ENCODE measurements at regions not wholly inside any gene's neighbourhood (a gene's known extent, or its start where the extent isn't known, plus 50 kb on each side); places are given as distances from the start of the nearest gene placed in this dataset.
"Not testable (repeated sequence)": the region's sequence is repeated elsewhere in the genome, so short reads cannot be mapped to it uniquely, and the experiment has no call there.

DNA sequence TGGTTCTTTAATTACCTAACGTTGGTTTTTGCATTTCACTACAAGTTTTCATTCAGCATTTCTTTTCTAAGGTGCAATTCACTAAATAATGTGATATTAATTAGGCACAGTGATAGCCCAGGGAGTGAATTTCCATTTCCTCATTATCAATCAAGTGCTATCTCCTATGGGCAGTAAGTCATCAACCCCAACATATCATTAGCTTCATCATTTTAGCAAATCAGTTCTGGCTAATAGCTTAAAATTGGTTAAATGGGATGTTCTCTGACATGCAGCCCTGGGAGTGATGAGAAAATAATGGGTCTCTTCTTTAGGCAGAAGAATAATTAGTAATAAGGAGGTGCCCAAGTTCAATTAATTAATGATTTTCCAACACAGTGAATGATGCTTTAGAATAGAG lies 280.9 kb upstream of the PLD5 start:
- not testable (repeated sequence) for H3K9me2 ChIP-seq (ENCODE audit: insufficient read depth); ATAC-seq; H3K27me3 ChIP-seq (ENCODE audit: insufficient read depth); H3K4me1 ChIP-seq (ENCODE audit: insufficient read depth); H3K27ac Mint-ChIP-seq; H3F3A ChIP-seq (replicated peaks; ENCODE audit: low read depth); H3K27me3 Mint-ChIP-seq (ENCODE audit: insufficient read depth, low read depth, poor library complexity); H3K4me3 ChIP-seq; H3K4me2 ChIP-seq; H3K36me3 ChIP-seq (ENCODE audit: insufficient read depth); DNase-seq (ENCODE audit: low spot score); H4K20me1 ChIP-seq (replicated peaks; ENCODE audit: insufficient read depth); H3K79me2 ChIP-seq (replicated peaks; ENCODE audit: insufficient read depth); H3K9me3 Mint-ChIP-seq; H2AFZ ChIP-seq; H3K4me3 Mint-ChIP-seq; H3K27ac ChIP-seq (ENCODE audit: low read depth); H3K4me1 Mint-ChIP-seq; H3K36me3 Mint-ChIP-seq (ENCODE audit: low read depth)

DNA sequence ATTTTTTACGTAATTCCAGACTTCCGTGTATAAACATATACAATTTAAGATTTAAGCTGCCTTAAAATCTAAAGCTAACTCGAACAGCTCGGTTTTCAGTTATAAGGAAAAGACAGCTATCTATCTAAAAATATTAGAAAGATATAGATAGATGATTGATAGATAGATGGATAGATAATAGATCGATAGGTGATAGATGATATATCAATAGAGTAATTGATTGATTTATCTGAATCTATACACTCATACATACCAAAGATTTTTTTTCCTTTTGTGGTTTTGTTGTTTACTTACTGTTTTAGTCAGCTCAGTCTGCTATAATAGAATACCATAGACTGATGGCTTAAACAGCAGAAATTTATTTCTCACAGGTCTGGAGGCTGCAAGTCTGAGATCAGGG lies 278.5 kb upstream of the PLD5 start:
- Histone ChIP-seq H3K4me3 (no peak overlapping the region), H3K36me3 (ENCODE audit: insufficient read depth) (no peaks in the 10 kb centered on the region)
- TF ChIP-seq, protein P1, sequence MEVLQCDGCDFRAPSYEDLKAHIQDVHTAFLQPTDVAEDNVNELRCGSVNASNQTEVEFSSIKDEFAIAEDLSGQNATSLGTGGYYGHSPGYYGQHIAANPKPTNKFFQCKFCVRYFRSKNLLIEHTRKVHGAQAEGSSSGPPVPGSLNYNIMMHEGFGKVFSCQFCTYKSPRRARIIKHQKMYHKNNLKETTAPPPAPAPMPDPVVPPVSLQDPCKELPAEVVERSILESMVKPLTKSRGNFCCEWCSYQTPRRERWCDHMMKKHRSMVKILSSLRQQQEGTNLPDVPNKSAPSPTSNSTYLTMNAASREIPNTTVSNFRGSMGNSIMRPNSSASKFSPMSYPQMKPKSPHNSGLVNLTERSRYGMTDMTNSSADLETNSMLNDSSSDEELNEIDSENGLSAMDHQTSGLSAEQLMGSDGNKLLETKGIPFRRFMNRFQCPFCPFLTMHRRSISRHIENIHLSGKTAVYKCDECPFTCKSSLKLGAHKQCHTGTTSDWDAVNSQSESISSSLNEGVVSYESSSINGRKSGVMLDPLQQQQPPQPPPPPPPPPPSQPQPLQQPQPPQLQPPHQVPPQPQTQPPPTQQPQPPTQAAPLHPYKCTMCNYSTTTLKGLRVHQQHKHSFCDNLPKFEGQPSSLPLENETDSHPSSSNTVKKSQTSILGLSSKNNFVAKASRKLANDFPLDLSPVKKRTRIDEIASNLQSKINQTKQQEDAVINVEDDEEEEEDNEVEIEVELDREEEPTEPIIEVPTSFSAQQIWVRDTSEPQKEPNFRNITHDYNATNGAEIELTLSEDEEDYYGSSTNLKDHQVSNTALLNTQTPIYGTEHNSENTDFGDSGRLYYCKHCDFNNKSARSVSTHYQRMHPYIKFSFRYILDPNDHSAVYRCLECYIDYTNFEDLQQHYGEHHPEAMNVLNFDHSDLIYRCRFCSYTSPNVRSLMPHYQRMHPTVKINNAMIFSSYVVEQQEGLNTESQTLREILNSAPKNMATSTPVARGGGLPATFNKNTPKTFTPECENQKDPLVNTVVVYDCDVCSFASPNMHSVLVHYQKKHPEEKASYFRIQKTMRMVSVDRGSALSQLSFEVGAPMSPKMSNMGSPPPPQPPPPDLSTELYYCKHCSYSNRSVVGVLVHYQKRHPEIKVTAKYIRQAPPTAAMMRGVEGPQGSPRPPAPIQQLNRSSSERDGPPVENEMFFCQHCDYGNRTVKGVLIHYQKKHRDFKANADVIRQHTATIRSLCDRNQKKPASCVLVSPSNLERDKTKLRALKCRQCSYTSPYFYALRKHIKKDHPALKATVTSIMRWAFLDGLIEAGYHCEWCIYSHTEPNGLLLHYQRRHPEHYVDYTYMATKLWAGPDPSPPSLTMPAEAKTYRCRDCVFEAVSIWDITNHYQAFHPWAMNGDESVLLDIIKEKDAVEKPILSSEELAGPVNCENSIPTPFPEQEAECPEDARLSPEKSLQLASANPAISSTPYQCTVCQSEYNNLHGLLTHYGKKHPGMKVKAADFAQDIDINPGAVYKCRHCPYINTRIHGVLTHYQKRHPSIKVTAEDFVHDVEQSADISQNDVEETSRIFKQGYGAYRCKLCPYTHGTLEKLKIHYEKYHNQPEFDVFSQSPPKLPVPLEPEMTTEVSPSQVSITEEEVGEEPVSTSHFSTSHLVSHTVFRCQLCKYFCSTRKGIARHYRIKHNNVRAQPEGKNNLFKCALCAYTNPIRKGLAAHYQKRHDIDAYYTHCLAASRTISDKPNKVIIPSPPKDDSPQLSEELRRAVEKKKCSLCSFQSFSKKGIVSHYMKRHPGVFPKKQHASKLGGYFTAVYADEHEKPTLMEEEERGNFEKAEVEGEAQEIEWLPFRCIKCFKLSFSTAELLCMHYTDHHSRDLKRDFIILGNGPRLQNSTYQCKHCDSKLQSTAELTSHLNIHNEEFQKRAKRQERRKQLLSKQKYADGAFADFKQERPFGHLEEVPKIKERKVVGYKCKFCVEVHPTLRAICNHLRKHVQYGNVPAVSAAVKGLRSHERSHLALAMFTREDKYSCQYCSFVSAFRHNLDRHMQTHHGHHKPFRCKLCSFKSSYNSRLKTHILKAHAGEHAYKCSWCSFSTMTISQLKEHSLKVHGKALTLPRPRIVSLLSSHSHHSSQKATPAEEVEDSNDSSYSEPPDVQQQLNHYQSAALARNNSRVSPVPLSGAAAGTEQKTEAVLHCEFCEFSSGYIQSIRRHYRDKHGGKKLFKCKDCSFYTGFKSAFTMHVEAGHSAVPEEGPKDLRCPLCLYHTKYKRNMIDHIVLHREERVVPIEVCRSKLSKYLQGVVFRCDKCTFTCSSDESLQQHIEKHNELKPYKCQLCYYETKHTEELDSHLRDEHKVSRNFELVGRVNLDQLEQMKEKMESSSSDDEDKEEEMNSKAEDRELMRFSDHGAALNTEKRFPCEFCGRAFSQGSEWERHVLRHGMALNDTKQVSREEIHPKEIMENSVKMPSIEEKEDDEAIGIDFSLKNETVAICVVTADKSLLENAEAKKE (CRISPR knock-in tag; IDR thresholded peaks at IDR 0.05): no peak
- TF ChIP-seq NANOG (IDR thresholded peaks at IDR 0.05; ENCODE audit: borderline replicate concordance): no peak
- TF ChIP-seq ZNF114 (CRISPR knock-in tag; IDR thresholded peaks at IDR 0.05): no peak
- TF ChIP-seq ZNF331 (CRISPR knock-in tag; IDR thresholded peaks at IDR 0.05; ENCODE audit: low read depth): no peak
- TF ChIP-seq CREB1 (CRISPR knock-in tag; IDR thresholded peaks at IDR 0.05; ENCODE audit: low read depth): no peak
- TF ChIP-seq POLR2AphosphoS5 (IDR thresholded peaks at IDR 0.05; ENCODE audit: low read depth): no peak
- TF ChIP-seq, protein P2, sequence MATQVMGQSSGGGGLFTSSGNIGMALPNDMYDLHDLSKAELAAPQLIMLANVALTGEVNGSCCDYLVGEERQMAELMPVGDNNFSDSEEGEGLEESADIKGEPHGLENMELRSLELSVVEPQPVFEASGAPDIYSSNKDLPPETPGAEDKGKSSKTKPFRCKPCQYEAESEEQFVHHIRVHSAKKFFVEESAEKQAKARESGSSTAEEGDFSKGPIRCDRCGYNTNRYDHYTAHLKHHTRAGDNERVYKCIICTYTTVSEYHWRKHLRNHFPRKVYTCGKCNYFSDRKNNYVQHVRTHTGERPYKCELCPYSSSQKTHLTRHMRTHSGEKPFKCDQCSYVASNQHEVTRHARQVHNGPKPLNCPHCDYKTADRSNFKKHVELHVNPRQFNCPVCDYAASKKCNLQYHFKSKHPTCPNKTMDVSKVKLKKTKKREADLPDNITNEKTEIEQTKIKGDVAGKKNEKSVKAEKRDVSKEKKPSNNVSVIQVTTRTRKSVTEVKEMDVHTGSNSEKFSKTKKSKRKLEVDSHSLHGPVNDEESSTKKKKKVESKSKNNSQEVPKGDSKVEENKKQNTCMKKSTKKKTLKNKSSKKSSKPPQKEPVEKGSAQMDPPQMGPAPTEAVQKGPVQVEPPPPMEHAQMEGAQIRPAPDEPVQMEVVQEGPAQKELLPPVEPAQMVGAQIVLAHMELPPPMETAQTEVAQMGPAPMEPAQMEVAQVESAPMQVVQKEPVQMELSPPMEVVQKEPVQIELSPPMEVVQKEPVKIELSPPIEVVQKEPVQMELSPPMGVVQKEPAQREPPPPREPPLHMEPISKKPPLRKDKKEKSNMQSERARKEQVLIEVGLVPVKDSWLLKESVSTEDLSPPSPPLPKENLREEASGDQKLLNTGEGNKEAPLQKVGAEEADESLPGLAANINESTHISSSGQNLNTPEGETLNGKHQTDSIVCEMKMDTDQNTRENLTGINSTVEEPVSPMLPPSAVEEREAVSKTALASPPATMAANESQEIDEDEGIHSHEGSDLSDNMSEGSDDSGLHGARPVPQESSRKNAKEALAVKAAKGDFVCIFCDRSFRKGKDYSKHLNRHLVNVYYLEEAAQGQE (IDR thresholded peaks at IDR 0.05; ENCODE audit: unreplicated experiment): no peak
- no peak for TF ChIP-seq STAT1 (IDR thresholded peaks at IDR 0.05; ENCODE audit: unreplicated experiment)
- TF ChIP-seq JUNB (IDR thresholded peaks at IDR 0.05; ENCODE audit: unreplicated experiment): no peak
- no peak for TF ChIP-seq EZH2 (IDR thresholded peaks at IDR 0.05; ENCODE audit: low read depth, unreplicated experiment)
- TF ChIP-seq EZH2phosphoT487 (IDR thresholded peaks at IDR 0.05; ENCODE audit: unreplicated experiment): no peak
- TF ChIP-seq, protein P3, sequence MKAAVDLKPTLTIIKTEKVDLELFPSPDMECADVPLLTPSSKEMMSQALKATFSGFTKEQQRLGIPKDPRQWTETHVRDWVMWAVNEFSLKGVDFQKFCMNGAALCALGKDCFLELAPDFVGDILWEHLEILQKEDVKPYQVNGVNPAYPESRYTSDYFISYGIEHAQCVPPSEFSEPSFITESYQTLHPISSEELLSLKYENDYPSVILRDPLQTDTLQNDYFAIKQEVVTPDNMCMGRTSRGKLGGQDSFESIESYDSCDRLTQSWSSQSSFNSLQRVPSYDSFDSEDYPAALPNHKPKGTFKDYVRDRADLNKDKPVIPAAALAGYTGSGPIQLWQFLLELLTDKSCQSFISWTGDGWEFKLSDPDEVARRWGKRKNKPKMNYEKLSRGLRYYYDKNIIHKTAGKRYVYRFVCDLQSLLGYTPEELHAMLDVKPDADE (IDR thresholded peaks at IDR 0.05): no peak

More for the DNA sequence above, 278.5 kb upstream of the PLD5 start:
- no peak overlapping the region for H3K27ac Mint-ChIP-seq
- Histone ChIP-seq H3K27me3 (ENCODE audit: insufficient read depth) (no peaks in the 10 kb centered on the region), H3F3A (replicated peaks; ENCODE audit: low read depth) (no peaks in the 10 kb centered on the region), H2AFZ (no peak overlapping the region), H3K4me2 (no peak overlapping the region), H3K9me2 (ENCODE audit: insufficient read depth) (no peaks in the 10 kb centered on the region), H4K20me1 (replicated peaks; ENCODE audit: insufficient read depth) (no peaks in the 10 kb centered on the region), H3K79me2 (replicated peaks; ENCODE audit: insufficient read depth) (no peaks in the 10 kb centered on the region), H3K4me1 (ENCODE audit: insufficient read depth) (no peaks in the 10 kb centered on the region), H3K27ac (ENCODE audit: low read depth) (no peak overlapping the region)
- no peaks in the 10 kb centered on the region for H3K9me3 Mint-ChIP-seq
- no peak overlapping the region for H3K4me3 Mint-ChIP-seq
- ATAC-seq (no peak), DNase-seq (ENCODE audit: low spot score) (no peak)
- H3K36me3 Mint-ChIP-seq (ENCODE audit: low read depth): no peaks in the 10 kb centered on the region
- no peaks in the 10 kb centered on the region for H3K4me1 Mint-ChIP-seq
- H3K27me3 Mint-ChIP-seq (ENCODE audit: insufficient read depth, low read depth, poor library complexity): no peaks in the 10 kb centered on the region

Measured in GM23338 (cell line).